NCI-H2171 treated with DMSO at 0.1 percent for 48 hours (cell line): ENCODE measurements at regions not wholly inside any gene's neighbourhood (a gene's known extent, or its start where the extent isn't known, plus 50 kb on each side); places are given as distances from the start of the nearest gene placed in this dataset.

ENCODE experiments used
- DNase-seq: peaks from one replicate; lab custom pipeline; 2025; lab: John Stamatoyannopoulos, UW

GRCh38 chr2:164439885-164440284 lies 181.4 kb downstream of the GRB14 start:
- DNase-seq: no peak

GRCh38 chr2:164439235-164439634 lies 182.0 kb downstream of the GRB14 start:
- DNase-seq: no peak

GRCh38 chr2:164438490-164439205 lies 182.6 kb downstream of the GRB14 start:
- no peak for DNase-seq

GRCh38 chr2:164436131-164436530 lies 185.2 kb downstream of the GRB14 start:
- no peak for DNase-seq

GRCh38 chr2:164430166-164430783 lies 191.0 kb downstream of the GRB14 start:
- peak; percentile 10 for DNase-seq

- DNase-seq: no peak
Observed at GRCh38 chr2:164429354-164429753, 191.9 kb downstream of the GRB14 start.

GRCh38 chr2:164427111-164427510 lies 194.2 kb downstream of the GRB14 start:
- DNase-seq: no peak

- DNase-seq: no peak
Observed at GRCh38 chr2:164420787-164421186, 200.5 kb downstream of the GRB14 start.

DNA sequence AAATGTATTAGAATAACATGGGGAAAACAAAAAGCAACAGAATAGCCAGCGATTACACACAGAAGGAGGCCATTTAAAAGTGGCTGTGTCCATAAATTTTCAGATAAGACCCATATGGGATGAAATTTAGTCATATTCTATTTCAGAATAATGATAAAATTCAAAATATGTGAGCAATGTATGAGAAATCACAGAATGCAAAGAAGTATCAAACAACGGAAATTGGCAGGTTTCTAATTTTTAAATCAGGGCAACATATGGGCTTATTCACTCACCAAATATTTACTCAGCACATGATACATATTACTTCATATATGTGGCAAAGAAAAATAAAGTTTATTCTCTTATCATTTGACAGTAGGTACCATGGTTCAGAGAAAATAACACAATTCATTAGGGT lies 208.5 kb downstream of the GRB14 start:
- no peak for DNase-seq

DNA sequence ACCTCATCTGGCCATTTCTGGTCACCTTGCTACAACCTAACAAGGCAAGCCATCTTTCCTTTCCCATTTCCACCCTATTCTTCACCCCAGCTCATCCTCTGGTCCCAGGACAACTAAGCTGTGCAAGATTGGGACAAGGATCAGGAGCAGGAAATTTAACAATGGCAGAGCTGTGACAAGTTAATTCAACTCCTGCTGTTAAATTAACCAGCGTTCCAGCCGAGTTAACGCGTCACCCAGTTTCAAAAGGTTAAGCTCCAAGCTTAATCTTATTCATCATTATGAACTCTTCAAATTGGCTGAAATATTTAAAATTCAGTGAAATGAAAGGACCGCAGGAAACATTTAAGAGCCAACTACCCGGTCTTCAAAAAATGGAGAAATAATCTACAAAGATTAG lies 231.9 kb downstream of the GRB14 start:
- no peak for DNase-seq

DNA sequence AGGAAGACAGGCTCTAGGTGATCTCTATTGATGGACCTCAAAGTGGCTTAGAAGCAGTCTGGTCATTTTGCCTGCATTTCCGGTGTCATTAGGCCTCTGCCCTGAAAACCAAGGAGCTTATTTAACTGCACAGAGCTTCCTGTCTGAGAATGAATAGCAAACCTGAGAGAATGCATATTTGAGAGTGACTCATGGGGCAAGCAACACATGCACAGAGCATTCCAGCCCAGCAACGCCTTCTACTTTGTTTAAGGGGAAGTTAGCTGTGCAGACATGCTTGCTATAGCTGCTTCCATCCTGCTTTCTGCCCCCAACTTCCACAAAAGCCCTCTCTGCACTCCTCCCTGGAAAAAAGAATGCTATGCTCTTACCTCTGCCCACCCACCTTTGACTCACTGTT lies 232.8 kb downstream of the GRB14 start:
- no peak for DNase-seq

- DNase-seq: no peak
Observed at GRCh38 chr2:164386231-164386630, 235.1 kb downstream of the GRB14 start.

- no peak for DNase-seq
Observed at GRCh38 chr2:164384434-164384833, 236.8 kb downstream of the GRB14 start.

DNA sequence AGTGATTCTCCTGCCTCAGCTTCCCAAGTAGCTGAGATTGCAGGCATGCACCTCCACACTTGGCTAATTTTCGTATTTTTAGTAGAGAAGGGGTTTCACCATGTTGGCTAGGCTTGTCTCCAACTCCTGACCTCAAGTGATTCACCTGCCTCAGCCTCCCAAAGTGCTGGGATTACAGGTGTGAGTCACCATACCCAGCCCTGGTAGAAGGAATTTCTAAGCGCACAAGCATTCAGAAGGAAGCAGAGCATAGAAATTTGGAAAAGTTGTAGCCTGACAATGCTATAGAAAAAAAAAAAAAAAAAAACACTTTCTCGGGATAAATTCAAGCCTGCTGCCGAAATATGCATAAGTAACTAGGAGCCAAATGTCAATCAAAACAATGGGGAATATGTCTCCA lies 249.4 kb downstream of the GRB14 start:
- no peak for DNase-seq

- DNase-seq: no peak
Observed at GRCh38 chr2:164369366-164369765, 251.9 kb downstream of the GRB14 start.

GRCh38 chr2:164368896-164369295 lies 252.4 kb downstream of the GRB14 start:
- no peak for DNase-seq

DNA sequence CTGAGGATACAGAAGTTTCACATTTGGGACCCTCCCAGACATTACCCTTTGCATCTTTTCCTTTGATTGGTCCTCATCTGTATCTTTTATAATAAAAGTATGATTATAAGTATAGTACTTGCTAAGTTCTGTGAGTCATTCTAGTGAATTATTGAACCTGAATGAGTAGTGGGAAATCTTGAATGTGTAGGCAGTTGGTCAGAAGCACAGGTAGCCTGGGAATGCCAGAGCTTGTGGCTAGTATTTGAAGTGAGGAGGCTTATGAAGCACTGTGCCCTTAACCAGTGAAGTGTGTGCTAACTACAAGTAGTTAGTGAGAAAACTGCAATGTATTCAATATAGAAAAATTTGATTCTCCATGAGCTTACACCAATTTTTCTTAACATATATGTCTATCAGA lies 257.6 kb downstream of the GRB14 start:
- DNase-seq: no peak

DNA sequence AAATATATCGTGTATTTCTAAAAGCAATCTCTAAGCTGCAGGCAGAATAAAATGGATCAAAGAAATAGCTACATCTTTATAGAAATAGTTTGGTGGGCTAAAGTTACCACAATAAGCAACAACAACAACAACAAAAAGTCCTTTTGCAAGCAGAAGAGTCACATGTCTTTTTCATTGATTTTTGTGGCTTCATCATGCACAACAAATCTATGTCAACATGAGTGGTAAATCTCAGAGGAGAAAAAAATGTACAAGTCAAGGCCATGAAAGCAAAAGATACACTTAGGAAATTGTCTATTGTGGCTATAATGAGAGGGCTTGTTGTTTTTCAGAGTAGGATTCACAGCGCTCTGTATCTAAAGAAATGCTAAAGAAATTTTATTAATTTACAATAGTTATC lies 269.7 kb downstream of the GRB14 start:
- DNase-seq: no peak

DNA sequence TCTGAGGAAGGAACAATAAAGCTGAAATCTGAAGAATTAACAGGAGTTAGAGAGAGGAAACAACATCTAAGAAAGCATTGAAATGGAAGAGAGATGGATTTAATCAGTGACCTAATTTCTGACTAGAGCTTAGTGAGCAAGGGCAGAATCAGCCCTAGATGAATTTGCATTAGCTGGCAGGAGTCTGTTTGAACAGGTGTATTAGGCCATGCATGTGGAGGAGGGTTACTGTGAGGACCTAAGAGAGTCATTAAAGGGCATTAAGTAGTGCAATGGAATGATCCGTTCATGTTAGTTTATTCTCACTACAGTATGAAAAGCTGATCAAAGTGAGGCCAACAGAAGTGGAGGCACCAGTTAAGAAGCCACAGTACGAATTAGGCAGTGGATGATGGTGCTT lies 285.3 kb downstream of the GRB14 start:
- DNase-seq: no peak

- no peak for DNase-seq
Observed at GRCh38 chr2:164335128-164335527, 286.2 kb downstream of the GRB14 start.

GRCh38 chr2:164328310-164328709 lies 293.0 kb downstream of the GRB14 start:
- no peak for DNase-seq

DNA sequence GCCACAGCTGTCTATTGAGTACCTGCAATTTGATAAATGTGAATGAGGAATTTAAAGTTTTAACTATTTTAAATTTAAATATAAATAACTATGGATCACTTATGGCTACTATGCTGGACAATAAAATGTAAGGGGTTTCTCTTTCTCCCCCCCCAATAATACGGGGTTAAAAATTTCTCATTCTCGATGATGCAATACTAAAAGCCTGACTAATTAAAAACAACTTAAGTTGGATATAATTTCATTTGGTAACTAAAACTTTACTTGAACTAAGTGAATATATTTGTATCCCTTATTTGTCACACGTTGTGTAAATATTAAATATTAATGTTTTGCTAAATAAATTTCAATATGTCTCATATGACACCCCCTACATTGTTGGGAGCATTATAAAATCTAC lies 297.3 kb downstream of the GRB14 start:
- no peak for DNase-seq

DNA sequence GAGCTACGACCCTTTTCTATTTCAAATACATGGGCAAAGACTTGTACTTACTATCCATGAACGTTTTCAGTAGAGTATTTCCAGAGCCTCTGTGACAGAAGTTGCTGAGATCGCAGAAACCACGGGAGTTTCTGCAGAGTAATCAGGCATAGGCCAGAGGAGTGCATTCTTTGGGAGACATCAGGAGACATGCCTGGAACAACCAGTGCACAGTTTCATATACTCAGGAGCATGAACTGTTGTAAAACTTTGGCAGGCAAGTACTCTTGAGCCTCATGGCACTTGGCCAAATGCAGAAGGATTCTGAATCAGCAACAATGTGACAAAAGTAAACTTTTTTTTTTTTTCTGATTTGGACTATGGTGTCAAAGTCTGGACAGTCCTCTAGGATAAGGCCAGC lies 307.1 kb downstream of the GRB14 start:
- no peak for DNase-seq

GRCh38 chr2:164306872-164307271 lies 314.4 kb downstream of the GRB14 start:
- DNase-seq: no peak
